HG03196 (cell line): ENCODE measurements at regions not wholly inside any gene's neighbourhood (a gene's known extent, or its start where the extent isn't known, plus 50 kb on each side); places are given as distances from the start of the nearest gene placed in this dataset.

ENCODE experiments used
- ATAC-seq: cut with Tn5 transposase; IDR thresholded peaks from one replicate; pipeline ENCODE4 v1.9.1; 2021; ENCODE audit not compliant: unreplicated experiment

GRCh38 chrX:40171513-40172400, 74.0 kb upstream of the BCOR start:
- ATAC-seq, result no peak

- ATAC-seq, result no peak
These were observed 73.2 kb upstream of the BCOR start for GRCh38 chrX:40170830-40171512.

GRCh38 chrX:40169193-40170101, 71.7 kb upstream of the BCOR start:
- peak; percentile 55 for ATAC-seq

- no peak for ATAC-seq
These were observed 70.8 kb upstream of the BCOR start for GRCh38 chrX:40168480-40169011.

- ATAC-seq, result no peak
These were observed 70.2 kb upstream of the BCOR start for GRCh38 chrX:40167850-40168479.

- no peak for ATAC-seq
These were observed 69.6 kb upstream of the BCOR start for GRCh38 chrX:40167233-40167849.

GRCh38 chrX:40166582-40166981, 68.8 kb upstream of the BCOR start:
- ATAC-seq, result no peak

- no peak for ATAC-seq
These were observed 68.1 kb upstream of the BCOR start for GRCh38 chrX:40165861-40166260.

- no peak for ATAC-seq
These were observed 67.4 kb upstream of the BCOR start for GRCh38 chrX:40165206-40165605.

- no peak for ATAC-seq
These were observed 67.0 kb upstream of the BCOR start for GRCh38 chrX:40164751-40165150.

- ATAC-seq, result no peak
These were observed 60.4 kb upstream of the BCOR start for GRCh38 chrX:40158036-40158706.

- ATAC-seq, result no peak
These were observed 59.7 kb upstream of the BCOR start for GRCh38 chrX:40157228-40158035.

GRCh38 chrX:40156470-40157227, 58.9 kb upstream of the BCOR start:
- no peak for ATAC-seq

GRCh38 chrX:40155589-40156469, 58.1 kb upstream of the BCOR start:
- no peak for ATAC-seq

GRCh38 chrX:40154853-40155588, 57.3 kb upstream of the BCOR start:
- no peak for ATAC-seq

- no peak for ATAC-seq
These were observed 56.6 kb upstream of the BCOR start for GRCh38 chrX:40154250-40154852.
